SJCRH30 (cell line): ENCODE measurements at regions not wholly inside any gene's neighbourhood (a gene's known extent, or its start where the extent isn't known, plus 50 kb on each side); places are given as distances from the start of the nearest gene placed in this dataset.

ENCODE experiments used
- DNase-seq, 2 experiments: peaks; one replicate each; pipeline ENCODE4 v3.0.0-alpha.2; 2015 to 2020
- H3K27ac ChIP-seq: fragments of 250-450 bp; sonication (Bioruptor Pico); 2 replicates; pipeline ENCODE4 v1.5.1; 2020; ENCODE audit warnings: mild to moderate bottlenecking, moderate library complexity
- H3K27me3 ChIP-seq: fragments of 250-450 bp; sonication (Bioruptor Pico); 2 replicates; pipeline ENCODE4 v1.5.1; 2020; ENCODE audit warnings: mild to moderate bottlenecking, moderate library complexity
- H3K36me3 ChIP-seq: fragments of 250-450 bp; sonication (Bioruptor Pico); 2 replicates; pipeline ENCODE4 v1.5.1; 2020; ENCODE audit warnings: mild to moderate bottlenecking, moderate library complexity
- H3K4me1 ChIP-seq: fragments of 250-450 bp; sonication (Bioruptor Pico); 2 replicates; pipeline ENCODE4 v1.5.1; 2020; ENCODE audit warnings: mild to moderate bottlenecking, moderate library complexity
- H3K4me3 ChIP-seq: fragments of 250-450 bp; sonication (Bioruptor Pico); 2 replicates; pipeline ENCODE4 v1.5.1; 2020; ENCODE audit warnings: mild to moderate bottlenecking, moderate library complexity
- H3K9me3 ChIP-seq: fragments of 250-450 bp; sonication (Bioruptor Pico); replicated peaks from 2 replicates; pipeline ENCODE4 v1.5.1; 2020; ENCODE audit warnings: mild to moderate bottlenecking, moderate library complexity

GRCh38 chr13:111027458-111028439 lies 87.4 kb upstream of the ARHGEF7 start:
- Histone ChIP-seq H3K27ac (no peak overlapping the region), H3K27me3 (no peaks in the 10 kb centered on the region), H3K4me1 (peaks cover 14% of the 10 kb centered on the region), H3K36me3 (no peaks in the 10 kb centered on the region), H3K9me3 (no peaks in the 10 kb centered on the region), H3K4me3 (no peak overlapping the region)
- no peak for DNase-seq

- no peaks in the 10 kb centered on the region for H3K4me1 ChIP-seq
- no peak for DNase-seq
- no peak overlapping the region for H3K27ac ChIP-seq
- H3K27me3 ChIP-seq: no peaks in the 10 kb centered on the region
- peaks cover 7% of the 10 kb centered on the region; the same call in 1 of the 2 replicates for H3K9me3 ChIP-seq
- H3K36me3 ChIP-seq: no peaks in the 10 kb centered on the region
- H3K4me3 ChIP-seq: no peak overlapping the region
These were observed 89.8 kb upstream of the ARHGEF7 start for GRCh38 chr13:111025310-111025709.

- H3K36me3 ChIP-seq: no peaks in the 10 kb centered on the region
- no peak for DNase-seq
These were observed 92.2 kb upstream of the ARHGEF7 start for GRCh38 chr13:111022886-111023285.

GRCh38 chr13:111022241-111022640 lies 92.9 kb upstream of the ARHGEF7 start:
- H3K36me3 ChIP-seq: no peaks in the 10 kb centered on the region
- no peaks in the 10 kb centered on the region for H3K27me3 ChIP-seq
- H3K9me3 ChIP-seq: peaks cover 7% of the 10 kb centered on the region; the same call in 1 of the 2 replicates
- DNase-seq: no peak
- H3K27ac ChIP-seq: no peak overlapping the region
- H3K4me1 ChIP-seq: no peaks in the 10 kb centered on the region
- no peak overlapping the region for H3K4me3 ChIP-seq

More at GRCh38 chr13:111022886-111023285, 92.2 kb upstream of the ARHGEF7 start:
- H3K9me3 ChIP-seq: peaks cover 7% of the 10 kb centered on the region; the same call in 1 of the 2 replicates
- H3K27ac ChIP-seq: no peak overlapping the region
- no peaks in the 10 kb centered on the region for H3K27me3 ChIP-seq
- H3K4me1 ChIP-seq: no peaks in the 10 kb centered on the region
- H3K4me3 ChIP-seq: no peak overlapping the region

GRCh38 chr13:111021270-111021669 lies 93.8 kb upstream of the ARHGEF7 start:
- H3K27ac ChIP-seq: no peak overlapping the region
- H3K9me3 ChIP-seq: peaks cover 7% of the 10 kb centered on the region; the same call in 1 of the 2 replicates
- no peaks in the 10 kb centered on the region for H3K4me1 ChIP-seq
- no peaks in the 10 kb centered on the region for H3K27me3 ChIP-seq
- H3K4me3 ChIP-seq: no peak overlapping the region
- no peak for DNase-seq
- H3K36me3 ChIP-seq: no peaks in the 10 kb centered on the region

- Histone ChIP-seq H3K27ac (no peak overlapping the region), H3K4me1 (no peaks in the 10 kb centered on the region), H3K4me3 (no peak overlapping the region), H3K36me3 (no peaks in the 10 kb centered on the region), H3K9me3 (peaks cover 7% of the 10 kb centered on the region; the same call in 1 of the 2 replicates), H3K27me3 (no peaks in the 10 kb centered on the region)
- DNase-seq: no peak
These were observed 94.6 kb upstream of the ARHGEF7 start for GRCh38 chr13:111020546-111020945.

- Histone ChIP-seq H3K27ac (no peak overlapping the region), H3K27me3 (no peaks in the 10 kb centered on the region)
- DNase-seq: no peak
These were observed 95.1 kb upstream of the ARHGEF7 start for GRCh38 chr13:111020021-111020420.

GRCh38 chr13:111017755-111018459 lies 97.2 kb upstream of the ARHGEF7 start:
- DNase-seq: no peak
- Histone ChIP-seq H3K4me1 (no peaks in the 10 kb centered on the region), H3K4me3 (no peak overlapping the region), H3K27me3 (no peaks in the 10 kb centered on the region), H3K36me3 (no peaks in the 10 kb centered on the region), H3K27ac (no peak overlapping the region), H3K9me3 (peaks cover 7% of the 10 kb centered on the region; the same call in 1 of the 2 replicates)

More at GRCh38 chr13:111020021-111020420, 95.1 kb upstream of the ARHGEF7 start:
- Histone ChIP-seq H3K9me3 (peaks cover 7% of the 10 kb centered on the region; the same call in 1 of the 2 replicates), H3K36me3 (no peaks in the 10 kb centered on the region), H3K4me3 (no peak overlapping the region), H3K4me1 (no peaks in the 10 kb centered on the region)

GRCh38 chr13:111013196-111013595 lies 98.3 kb upstream of the ANKRD10 start:
- no peaks in the 10 kb centered on the region for H3K36me3 ChIP-seq
- no peaks in the 10 kb centered on the region for H3K9me3 ChIP-seq
- H3K4me3 ChIP-seq: no peak overlapping the region
- H3K4me1 ChIP-seq: no peaks in the 10 kb centered on the region; the same call in 1 of the 2 replicates
- no peak overlapping the region for H3K27ac ChIP-seq
- no peaks in the 10 kb centered on the region for H3K27me3 ChIP-seq
- no peak for DNase-seq

GRCh38 chr13:111011899-111012298 lies 97.0 kb upstream of the ANKRD10 start:
- no peak for DNase-seq
- no peaks in the 10 kb centered on the region for H3K27me3 ChIP-seq
- H3K27ac ChIP-seq: no peak overlapping the region
- H3K4me1 ChIP-seq: peaks cover 7% of the 10 kb centered on the region
- no peaks in the 10 kb centered on the region for H3K36me3 ChIP-seq
- H3K9me3 ChIP-seq: no peaks in the 10 kb centered on the region
- H3K4me3 ChIP-seq: no peak overlapping the region

GRCh38 chr13:111008351-111008750 lies 93.5 kb upstream of the ANKRD10 start:
- no peak for DNase-seq

GRCh38 chr13:111007209-111007608 lies 92.3 kb upstream of the ANKRD10 start:
- Histone ChIP-seq H3K4me3 (no peak overlapping the region), H3K4me1 (peaks cover 24% of the 10 kb centered on the region), H3K27me3 (no peaks in the 10 kb centered on the region), H3K9me3 (no peaks in the 10 kb centered on the region), H3K36me3 (no peaks in the 10 kb centered on the region), H3K27ac (peak overlapping the region; percentile 86)
- peak; percentile 17 to 46 for DNase-seq

More at GRCh38 chr13:111008351-111008750, 93.5 kb upstream of the ANKRD10 start:
- no peak overlapping the region for H3K27ac ChIP-seq
- no peaks in the 10 kb centered on the region for H3K9me3 ChIP-seq
- no peaks in the 10 kb centered on the region for H3K36me3 ChIP-seq
- H3K27me3 ChIP-seq: no peaks in the 10 kb centered on the region
- H3K4me1 ChIP-seq: peaks cover 24% of the 10 kb centered on the region
- H3K4me3 ChIP-seq: no peak overlapping the region

GRCh38 chr13:111006506-111007031 lies 91.7 kb upstream of the ANKRD10 start:
- Histone ChIP-seq H3K4me1 (peaks cover 24% of the 10 kb centered on the region), H3K4me3 (peak overlapping the region; percentile 33; the same call in 1 of the 2 replicates), H3K9me3 (no peaks in the 10 kb centered on the region), H3K27me3 (no peaks in the 10 kb centered on the region), H3K36me3 (no peaks in the 10 kb centered on the region), H3K27ac (peak overlapping the region; percentile 86)
- DNase-seq: peak; percentile 79 to 89

- peak overlapping the region; percentile 33 for H3K4me3 ChIP-seq
- peak overlapping the region; percentile 86 for H3K27ac ChIP-seq
- no peaks in the 10 kb centered on the region for H3K36me3 ChIP-seq
- peak; percentile 75 to 80 for DNase-seq
- H3K27me3 ChIP-seq: no peaks in the 10 kb centered on the region
- no peaks in the 10 kb centered on the region for H3K9me3 ChIP-seq
- H3K4me1 ChIP-seq: peaks cover 24% of the 10 kb centered on the region
These were observed 91.1 kb upstream of the ANKRD10 start for GRCh38 chr13:111005808-111006505.
